Calu3 (cell line): ENCODE measurements at regions not wholly inside any gene's neighbourhood (a gene's known extent, or its start where the extent isn't known, plus 50 kb on each side); places are given as distances from the start of the nearest gene placed in this dataset.

Experiments
- BruUV-seq: library from RNA; stranded (reverse); fragments of 400-500 nt; replicated peaks from 2 replicates; lab custom pipeline; 2021; lab: Mats Ljungman, UMichigan
- CTCF ChIA-PET: fragments of 300-600 bp; sonication (Branson Sonifier 250); formaldehyde crosslinking; loops from one replicate; lab custom pipeline; 2022; ENCODE audit warnings: antibody characterized with exemption; lab: Charles Lee
- DNase-seq: peaks from one replicate; pipeline ENCODE4 v3.0.0; 2022
- H3K27ac Mint-ChIP-seq: one replicate; pipeline ENCODE4 v1.8.0; 2022; ENCODE audit warnings: mixed read lengths; ENCODE audit not compliant: unreplicated experiment
- H3K27me3 Mint-ChIP-seq: one replicate; pipeline ENCODE4 v1.8.0; 2022; ENCODE audit warnings: mixed read lengths; ENCODE audit not compliant: unreplicated experiment
- H3K36me3 Mint-ChIP-seq: one replicate; pipeline ENCODE4 v1.8.0; 2022; ENCODE audit warnings: mild to moderate bottlenecking, moderate library complexity, mixed read lengths; ENCODE audit not compliant: insufficient read depth, unreplicated experiment
- H3K4me1 Mint-ChIP-seq: one replicate; pipeline ENCODE4 v1.8.0; 2022; ENCODE audit warnings: mild to moderate bottlenecking, low read depth, mixed read lengths; ENCODE audit not compliant: unreplicated experiment
- H3K4me3 Mint-ChIP-seq: one replicate; pipeline ENCODE4 v1.8.0; 2022; ENCODE audit warnings: mild to moderate bottlenecking, low read depth, moderate library complexity, mixed read lengths; ENCODE audit not compliant: unreplicated experiment
- H3K9me3 Mint-ChIP-seq: one replicate; pipeline ENCODE4 v1.8.0; 2022; ENCODE audit warnings: low read depth, mixed read lengths; ENCODE audit not compliant: unreplicated experiment
- intact Hi-C: fragments of 100-400 bp; cut with micrococcal nuclease; formaldehyde crosslinking; loops from one replicate; pipeline ENCODE4 v1.10.0; 2022; ENCODE audit not compliant: unreplicated experiment
- TF ChIP-seq, protein P1 (sequence below): fragments of 200-600 bp; IDR thresholded peaks from one replicate; pipeline ENCODE4 v1.8.0; 2022; ENCODE audit warnings: antibody characterized with exemption; ENCODE audit not compliant: unreplicated experiment

DNA sequence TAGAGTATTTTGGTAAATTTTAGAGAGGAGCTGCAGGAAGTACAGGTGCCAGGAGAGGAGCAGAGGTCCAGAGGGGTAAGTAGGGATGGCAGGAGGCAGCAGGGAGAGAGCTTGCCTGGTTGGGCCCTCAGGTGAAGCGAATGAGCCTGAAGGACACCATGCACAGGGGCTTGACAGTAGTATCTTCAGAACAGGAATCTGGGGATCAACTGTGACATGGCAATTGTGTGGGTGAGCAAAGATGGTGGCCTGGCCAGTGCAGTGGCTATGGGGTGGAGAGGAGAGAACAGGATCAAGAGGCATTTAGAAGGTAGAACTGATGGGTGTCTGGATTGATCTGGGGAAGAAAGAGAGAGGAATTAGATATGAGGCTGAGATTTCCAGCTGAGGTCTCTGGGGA is 64.5 kb upstream of the SMOX start:
- Mint-ChIP-seq H3K36me3 (peaks cover 11% of the 10 kb centered on the region), H3K4me1 (peaks cover 12% of the 10 kb centered on the region), H3K9me3 (no peaks in the 10 kb centered on the region), H3K4me3 (no peak overlapping the region), H3K27ac (no peak overlapping the region), H3K27me3 (peaks cover 24% of the 10 kb centered on the region)
- DNase-seq, result no peak
- BruUV-seq, result no TSS peak
- intact Hi-C loops, result loop anchor here (10.0 kb wide), 1 partner anchor 189 kb away; no protein-coding TSS in a partner anchor
- CTCF ChIA-PET, result interaction anchor here (0.5 kb wide), 1 partner anchor 137 kb away, joined by 4 read pairs; no protein-coding TSS in a partner anchor
- TF ChIP-seq, protein P1, sequence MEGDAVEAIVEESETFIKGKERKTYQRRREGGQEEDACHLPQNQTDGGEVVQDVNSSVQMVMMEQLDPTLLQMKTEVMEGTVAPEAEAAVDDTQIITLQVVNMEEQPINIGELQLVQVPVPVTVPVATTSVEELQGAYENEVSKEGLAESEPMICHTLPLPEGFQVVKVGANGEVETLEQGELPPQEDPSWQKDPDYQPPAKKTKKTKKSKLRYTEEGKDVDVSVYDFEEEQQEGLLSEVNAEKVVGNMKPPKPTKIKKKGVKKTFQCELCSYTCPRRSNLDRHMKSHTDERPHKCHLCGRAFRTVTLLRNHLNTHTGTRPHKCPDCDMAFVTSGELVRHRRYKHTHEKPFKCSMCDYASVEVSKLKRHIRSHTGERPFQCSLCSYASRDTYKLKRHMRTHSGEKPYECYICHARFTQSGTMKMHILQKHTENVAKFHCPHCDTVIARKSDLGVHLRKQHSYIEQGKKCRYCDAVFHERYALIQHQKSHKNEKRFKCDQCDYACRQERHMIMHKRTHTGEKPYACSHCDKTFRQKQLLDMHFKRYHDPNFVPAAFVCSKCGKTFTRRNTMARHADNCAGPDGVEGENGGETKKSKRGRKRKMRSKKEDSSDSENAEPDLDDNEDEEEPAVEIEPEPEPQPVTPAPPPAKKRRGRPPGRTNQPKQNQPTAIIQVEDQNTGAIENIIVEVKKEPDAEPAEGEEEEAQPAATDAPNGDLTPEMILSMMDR, result no peak

DNA sequence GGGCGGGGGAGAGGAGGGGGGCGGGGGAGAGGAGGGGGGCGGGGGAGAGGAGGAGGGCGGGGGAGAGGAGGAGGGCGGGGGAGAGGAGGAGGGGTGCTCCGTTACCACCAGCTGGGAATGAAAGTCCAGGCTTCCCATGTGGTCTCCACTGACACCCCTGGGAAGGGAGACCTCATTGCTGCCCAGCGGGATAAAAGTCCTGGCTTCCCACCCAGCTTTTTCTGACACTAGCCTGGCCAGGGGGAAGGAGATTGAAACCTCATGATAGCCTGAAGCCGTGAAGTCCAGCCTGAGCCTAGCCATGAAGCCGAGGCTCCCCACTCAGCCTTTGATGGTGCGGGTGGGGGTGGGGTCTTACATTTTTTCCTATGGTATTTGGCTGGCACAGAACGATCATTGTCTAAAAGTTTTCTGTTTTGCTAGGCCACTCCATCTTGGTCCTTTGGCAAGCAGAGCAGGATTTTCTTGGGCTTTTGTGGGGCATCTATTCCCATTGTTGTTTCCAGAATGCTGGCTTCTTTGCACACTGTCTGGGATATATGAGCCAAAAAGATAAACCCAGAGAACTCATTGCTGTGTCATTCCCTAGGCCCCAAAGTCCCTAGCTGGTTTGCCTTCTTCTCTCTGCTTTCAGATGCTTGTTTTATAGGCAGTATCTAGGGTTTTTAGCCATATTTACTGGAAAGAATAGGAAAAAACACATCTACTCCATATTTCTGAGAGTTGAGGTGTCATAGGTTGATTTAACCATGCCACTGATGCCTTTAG is 65.3 kb upstream of the SMOX start:
- Mint-ChIP-seq H3K36me3 (peaks cover 11% of the 10 kb centered on the region), H3K27me3 (peaks cover 24% of the 10 kb centered on the region), H3K4me1 (peaks cover 19% of the 10 kb centered on the region), H3K27ac (no peak overlapping the region), H3K9me3 (no peaks in the 10 kb centered on the region), H3K4me3 (no peak overlapping the region)
- no peak for DNase-seq
- intact Hi-C loops, result loop anchor here (10.0 kb wide), 1 partner anchor 188 kb away; no protein-coding TSS in a partner anchor
- TF ChIP-seq, protein P1, result no peak
- CTCF ChIA-PET, result interaction anchor here (0.5 to 1.1 kb wide), 2 partner anchors 11 to 137 kb away, joined by 4 read pairs; no protein-coding TSS in a partner anchor
- no TSS peak for BruUV-seq

DNA sequence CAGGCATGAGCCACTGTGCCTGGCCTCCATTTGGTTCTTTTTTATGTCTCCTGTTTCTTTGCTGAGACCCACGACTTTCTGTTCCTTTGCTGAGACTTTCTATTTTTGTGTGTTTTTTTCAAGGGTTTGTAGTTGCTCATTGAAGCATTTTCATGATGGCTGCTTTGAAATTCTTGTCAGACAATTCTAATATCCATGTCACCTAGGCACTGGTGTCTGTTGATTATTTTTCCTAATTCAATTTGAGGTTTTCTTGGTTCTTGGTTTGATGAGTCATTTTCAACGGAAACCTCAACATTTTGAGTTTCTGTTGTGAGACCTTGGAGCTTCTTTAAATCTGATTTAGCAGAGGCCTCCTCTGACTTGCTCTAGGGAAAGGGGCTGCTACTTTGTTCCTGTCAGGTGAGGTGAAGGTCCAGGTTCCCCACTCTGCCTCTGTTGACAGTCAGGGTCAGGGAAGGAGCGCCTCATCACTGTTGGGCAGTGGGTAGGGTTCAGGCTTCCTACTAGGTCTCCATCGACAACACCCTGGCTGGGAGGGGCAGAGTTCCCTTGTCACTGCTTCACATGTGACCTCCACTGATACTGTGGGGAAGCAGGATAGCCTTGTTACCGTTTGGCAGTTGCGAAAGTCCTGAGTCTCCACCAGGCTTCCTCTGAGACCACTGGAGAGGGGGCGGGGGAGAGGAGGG is 66.1 kb upstream of the SMOX start:
- Mint-ChIP-seq H3K36me3 (peaks cover 11% of the 10 kb centered on the region), H3K27me3 (peaks cover 24% of the 10 kb centered on the region), H3K4me1 (peaks cover 24% of the 10 kb centered on the region), H3K27ac (no peak overlapping the region), H3K9me3 (no peaks in the 10 kb centered on the region), H3K4me3 (peak overlapping the region; percentile 14)
- DNase-seq, result no peak
- intact Hi-C loops, result loop anchor here (10.0 kb wide), 1 partner anchor 188 kb away; no protein-coding TSS in a partner anchor
- CTCF ChIA-PET, result interaction anchor here (1.1 kb wide), 1 partner anchor 10 kb away, joined by 4 read pairs; no protein-coding TSS in a partner anchor
- TF ChIP-seq, protein P1, result no peak
- BruUV-seq, result no TSS peak

DNA sequence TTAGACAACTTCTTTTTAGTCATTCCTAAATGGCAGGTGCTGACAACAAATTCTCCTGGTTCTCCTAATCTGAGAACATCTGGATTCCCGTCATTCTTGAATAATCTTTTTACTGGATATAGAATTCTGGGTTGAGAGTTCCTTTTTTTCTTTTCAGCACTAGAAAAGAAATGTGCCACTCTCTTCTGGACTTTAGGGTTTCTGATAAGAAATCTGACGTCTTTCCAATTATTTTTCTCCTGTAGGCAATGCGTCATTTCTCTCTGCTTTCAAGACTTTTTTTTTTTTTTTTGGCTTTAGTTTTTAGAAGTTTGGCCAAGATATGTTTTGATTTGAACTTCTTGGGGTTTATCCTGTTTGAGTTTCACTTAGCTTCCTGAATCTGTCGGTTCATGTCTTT is 66.1 kb upstream of the RNF24 start:
- Mint-ChIP-seq H3K4me1 (peaks cover 28% of the 10 kb centered on the region), H3K27ac (no peak overlapping the region), H3K36me3 (peaks cover 11% of the 10 kb centered on the region), H3K4me3 (no peak overlapping the region), H3K9me3 (no peaks in the 10 kb centered on the region), H3K27me3 (peaks cover 24% of the 10 kb centered on the region)
- no peak for DNase-seq
- no TSS peak for BruUV-seq
- TF ChIP-seq, protein P1, result no peak
- intact Hi-C loops, result loop anchor here (10.0 kb wide), 1 partner anchor 187 kb away; no protein-coding TSS in a partner anchor
- CTCF ChIA-PET, result no interaction called here
